ENCODE measurements at regions not wholly inside any gene's neighbourhood (a gene's known extent, or its start where the extent isn't known, plus 50 kb on each side); places are given as distances from the start of the nearest gene placed in this dataset.
"Not testable (repeated sequence)": the region's sequence is repeated elsewhere in the genome, so short reads cannot be mapped to it uniquely, and the experiment has no call there.

DNA sequence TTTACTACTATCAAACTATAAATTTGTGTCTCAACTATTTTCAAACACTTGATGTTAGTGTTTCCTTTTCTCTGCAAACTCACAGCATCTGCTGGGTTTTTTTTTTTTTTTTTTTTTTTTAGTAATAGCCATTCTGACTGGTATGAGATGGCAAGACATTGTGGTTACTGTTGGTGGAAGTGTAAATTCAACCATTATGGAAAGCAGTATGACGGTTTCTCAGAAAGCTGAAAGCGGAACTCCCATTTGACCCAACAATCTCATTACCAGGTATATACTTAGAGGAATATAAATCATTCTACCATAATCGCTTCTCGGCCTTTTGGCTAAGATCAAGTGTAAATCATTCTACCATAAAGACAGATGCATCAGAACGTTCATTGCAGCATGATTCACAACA, 608.3 kb upstream of the ZP4 start:
- DNase-seq: no peak

DNA sequence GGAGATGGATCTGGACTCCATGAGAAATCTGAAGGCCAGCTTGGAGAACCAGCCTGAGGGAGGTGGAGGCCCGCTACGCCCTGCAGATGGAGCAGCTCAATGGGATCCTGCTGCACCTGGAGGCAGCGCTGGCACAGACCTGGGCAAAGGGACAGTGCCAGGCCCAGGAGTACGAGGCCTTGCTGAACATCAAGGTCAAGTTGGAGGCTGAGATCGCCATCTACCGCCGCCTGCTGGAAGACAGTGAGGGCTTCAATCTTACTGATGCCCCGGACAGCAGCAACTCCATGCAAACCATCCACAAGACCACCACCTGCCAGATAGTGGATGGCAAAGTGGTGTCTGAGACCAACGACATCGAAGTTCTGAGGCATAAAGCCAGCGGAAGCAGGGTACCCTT, 601.5 kb upstream of the ZP4 start:
- no peak for DNase-seq

DNA sequence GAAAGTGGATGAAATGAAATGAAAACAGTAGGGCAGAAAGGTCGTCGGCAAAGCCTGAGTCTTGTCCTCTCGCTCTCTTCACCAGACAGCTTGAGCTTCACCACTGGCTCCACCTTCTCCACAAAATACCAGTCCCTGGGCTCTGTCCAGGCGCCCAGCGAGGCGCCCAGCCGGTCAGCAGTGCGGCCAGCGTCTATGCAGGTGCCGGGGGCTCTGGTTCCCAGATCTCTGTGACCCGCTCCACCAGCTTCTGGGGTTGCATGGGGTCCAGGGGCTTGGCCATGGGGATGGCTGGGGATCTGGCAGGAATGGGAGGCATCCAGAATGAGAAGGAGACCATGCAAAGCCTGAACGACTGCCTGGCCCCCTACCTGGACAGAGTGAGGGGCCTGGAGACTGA, 600.5 kb upstream of the ZP4 start:
- DNase-seq: no peak

DNA sequence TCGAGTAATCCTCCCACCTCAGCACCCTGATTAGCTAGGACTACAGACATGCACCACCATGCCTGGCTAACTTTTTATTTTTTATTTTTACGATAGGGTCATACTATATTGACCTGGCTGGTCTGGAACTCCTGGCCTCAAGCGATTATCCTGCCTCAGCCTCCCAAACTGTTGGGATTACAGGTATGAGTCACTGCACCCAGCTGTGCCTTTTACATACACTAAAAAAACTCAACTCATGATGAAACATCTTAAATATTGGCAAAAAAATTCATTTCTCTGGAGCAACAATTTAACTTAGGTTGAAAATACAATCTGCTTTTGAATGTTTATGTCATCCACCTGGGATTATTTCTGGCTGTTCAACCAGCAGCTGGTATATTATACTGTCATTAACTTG, 598.3 kb upstream of the ZP4 start:
- DNase-seq: no peak

DNA sequence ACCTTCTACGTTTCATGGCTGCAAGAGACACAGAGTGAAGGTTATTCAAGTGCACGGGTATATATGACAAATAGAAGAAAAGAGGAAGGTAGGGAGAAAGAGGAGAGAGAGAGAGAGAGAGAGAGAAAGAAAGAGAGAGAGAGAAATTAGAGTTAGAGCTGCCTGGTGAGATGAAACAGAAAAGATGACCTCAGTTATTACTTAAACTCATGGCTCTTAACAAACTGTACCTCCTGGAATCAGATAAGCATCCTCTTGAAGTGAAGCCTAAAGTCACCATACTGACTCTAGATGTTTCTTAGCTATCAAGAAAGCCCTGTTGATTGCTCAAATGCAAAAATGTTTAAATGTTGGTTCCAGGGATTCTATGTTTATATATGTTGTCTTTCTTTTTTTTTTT, 597.7 kb upstream of the ZP4 start:
- no peak for DNase-seq

DNA sequence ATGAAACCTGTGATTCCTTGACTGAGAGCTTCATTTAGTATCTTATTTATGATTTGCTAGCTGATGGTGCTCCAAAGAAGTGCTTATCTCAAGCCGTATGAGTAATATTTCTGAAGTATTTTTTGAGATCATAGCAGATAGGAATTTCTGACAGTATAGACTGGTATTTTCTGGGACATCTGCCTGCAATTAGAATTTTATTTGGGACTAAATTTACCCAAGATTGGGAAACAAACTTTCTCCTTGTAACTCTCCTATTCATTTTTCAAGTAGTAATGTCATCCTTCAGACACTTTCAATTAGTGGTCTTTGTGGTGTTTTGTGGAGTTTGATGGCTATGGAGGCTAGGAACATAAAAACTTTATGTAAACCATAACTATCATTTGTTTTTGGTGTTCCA, 597.2 kb upstream of the ZP4 start:
- DNase-seq: no peak

DNA sequence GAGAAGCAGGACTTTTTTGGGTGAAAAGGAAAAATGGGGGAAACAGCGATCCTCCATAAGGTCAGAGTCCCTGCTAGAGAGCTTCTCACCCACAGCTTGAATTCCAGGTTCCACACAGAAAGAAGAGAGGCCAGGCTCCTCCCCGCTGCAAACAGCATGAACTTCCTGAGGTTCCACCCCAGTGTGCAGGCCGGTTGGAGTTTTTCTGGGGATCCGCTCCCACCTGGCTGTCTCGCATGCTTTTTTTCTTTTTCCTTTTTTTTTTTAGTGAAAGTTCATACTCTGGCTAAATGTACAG, 595.1 kb upstream of the ZP4 start:
- no peak for DNase-seq

DNA sequence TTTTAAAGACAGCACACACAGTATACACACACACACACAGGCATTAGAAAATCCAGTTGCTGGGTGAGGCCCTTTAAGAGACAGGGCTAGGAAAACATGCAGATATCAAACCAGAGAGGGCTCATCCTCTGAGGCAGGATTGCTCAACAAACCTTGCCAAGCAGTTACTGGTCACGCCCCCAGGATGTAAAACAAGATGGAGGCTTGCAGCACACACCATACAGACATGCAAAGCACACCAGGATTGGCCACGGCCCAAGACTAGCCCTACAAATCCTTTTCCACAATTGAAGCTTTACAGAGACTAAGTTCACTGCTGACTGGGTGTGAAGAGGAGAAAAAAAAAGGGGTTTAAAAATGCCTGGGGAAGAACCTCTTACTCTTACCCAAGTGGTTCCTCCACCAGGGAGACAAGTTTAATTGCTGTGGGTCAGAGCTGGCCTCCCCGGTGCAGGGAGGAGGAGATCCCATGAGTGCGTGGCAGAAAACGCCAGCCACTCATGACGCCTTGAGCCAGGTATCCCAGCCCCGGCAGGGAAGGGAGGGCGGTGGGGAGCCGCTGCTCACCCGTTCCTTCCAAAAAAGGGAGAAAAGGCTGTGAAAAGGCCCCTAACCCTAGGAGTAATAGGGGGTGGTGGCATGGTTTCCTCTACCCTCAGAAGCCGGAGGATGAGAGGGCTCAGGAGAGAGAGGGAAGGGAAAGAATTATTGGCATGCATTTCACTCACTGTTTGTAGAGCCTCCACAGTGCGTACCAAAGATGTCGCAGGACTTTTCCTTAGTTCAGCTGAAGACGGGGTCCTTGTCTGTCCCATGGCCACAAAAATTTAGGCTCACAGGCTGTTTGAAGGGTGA, 594.6 kb upstream of the ZP4 start:
- no peak for DNase-seq

DNA sequence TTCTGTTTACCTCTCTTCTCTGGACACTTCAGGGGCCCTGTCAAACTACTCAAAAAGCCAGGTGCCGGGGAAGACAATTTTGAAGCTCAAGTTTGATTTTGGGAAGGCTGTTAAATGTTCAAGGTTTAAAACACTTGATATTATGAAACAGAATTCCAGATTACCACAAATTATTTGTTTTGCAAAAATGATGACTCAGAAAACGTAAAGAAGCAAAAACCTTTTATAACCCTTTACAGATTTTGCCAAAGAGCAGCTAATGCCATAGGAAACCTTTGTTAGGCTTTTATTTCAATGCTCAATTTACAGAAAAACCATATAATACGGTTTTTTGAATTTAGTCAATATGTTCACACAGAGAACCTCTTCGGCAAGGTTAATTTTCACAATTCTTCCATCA, 593.4 kb upstream of the ZP4 start:
- DNase-seq: no peak

DNA sequence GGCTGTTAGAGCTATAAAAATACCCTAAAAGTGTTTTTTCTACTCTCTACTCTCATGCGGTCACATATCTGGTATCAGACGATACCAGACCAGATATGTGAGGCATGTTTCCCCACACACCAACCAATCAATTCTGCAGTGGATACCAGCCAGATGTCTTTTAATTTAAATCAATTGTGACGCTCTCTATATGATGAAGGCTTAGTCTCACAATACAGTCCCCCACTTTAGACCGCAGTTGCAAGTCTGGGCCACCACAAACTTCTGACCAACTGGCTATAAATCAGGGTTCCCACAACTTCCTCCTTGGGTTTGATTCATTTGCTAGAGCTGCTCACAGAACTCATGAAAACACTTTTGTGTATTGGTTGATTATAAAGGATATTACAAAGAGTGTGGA, 586.1 kb upstream of the ZP4 start:
- DNase-seq: no peak

DNA sequence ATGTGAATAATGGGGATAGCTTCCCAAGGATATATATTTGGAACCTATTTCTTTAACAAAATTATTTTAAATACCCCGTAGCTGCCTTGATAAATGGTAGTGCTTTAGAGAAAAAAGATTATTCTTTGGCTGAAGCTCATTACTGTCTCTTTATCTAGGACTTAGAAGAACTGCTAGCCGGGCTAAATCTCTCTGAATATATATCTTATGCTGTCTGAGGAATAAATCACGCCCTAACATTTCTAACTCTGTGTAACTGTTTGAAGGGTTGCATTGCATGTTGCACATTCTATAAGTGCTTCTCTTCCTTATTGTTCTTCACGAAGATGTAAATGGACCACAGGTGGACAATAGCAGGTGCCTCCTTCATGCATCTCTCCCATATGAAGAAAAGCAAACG, 585.0 kb upstream of the ZP4 start:
- no peak for DNase-seq

DNA sequence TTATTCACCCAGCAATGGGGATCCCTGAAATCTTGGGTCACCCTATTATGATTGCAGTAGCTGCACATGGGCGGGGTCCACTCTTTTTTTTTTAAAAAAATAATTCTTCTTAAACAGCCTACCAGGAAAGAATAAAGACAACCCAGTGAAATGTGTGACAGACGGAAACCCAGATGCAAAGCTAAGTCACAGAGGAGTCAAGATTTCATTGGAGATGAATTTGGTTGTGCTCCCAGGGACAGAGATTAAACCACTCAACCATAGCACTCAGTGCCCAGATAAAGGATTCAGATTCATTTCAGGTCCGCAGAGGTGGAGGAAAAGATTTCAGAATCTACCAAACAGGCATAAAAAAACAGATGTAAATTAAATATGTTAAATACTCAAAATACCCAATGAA, 583.5 kb upstream of the ZP4 start:
- DNase-seq: no peak

DNA sequence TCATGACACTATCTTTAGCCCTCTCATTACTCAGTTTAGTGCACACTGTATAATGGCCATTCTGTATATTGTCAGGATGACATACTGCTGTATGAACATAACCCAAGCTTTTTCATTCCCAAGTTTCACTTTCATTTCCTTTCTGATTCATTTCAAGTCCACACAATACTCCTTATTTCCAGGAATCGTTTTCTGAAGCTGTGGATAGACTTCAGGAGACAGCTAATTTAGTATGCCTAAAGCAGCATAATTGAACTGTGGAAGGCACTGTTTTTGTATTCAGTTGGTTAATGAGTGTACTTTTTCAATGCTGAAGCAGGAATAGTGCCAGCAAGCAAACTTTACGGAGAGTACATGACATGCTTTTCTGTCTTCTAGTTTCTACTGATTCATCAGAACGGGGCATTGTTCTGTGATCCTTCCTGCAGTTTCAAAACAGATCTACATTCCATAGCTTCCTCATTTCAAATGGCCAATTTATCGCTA, 578.5 kb upstream of the ZP4 start:
- no peak for DNase-seq

DNA sequence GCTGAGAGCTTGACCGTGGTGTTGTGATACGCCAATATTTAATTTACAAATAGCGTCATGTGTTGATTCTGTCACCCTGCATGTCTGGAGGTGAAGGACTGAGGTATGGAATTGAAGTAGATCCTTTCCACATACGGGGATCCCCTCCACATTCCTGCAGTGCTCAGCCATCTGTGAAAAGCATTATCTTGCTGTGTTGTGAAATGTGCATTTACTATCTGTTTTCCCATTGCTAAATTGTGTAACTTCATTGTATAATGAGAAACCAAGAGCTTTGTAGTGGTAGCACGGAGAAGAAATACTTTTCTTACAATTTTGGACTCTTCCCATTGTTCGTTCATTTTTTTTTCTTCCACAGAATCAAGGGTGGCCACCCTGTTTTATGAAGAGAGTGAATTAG, 577.3 kb upstream of the ZP4 start:
- DNase-seq: no peak

DNA sequence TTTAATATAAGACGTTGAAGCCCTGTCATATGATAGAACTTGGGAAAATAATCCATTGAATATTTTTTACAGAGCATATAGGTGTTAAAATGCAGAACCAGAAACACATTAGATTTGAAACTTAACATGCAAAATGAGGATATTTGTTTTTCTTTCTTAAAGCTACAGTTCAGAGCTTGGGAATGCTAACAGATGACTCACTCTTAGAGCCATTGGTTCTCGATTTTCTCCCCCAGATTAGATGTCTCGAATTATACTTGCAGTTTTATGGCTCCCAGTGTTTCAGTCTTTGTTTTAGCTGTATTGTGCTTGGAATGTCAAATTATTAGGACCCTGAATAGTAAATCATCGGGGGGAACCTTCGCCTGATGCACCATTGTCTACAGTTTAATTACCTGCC, 575.7 kb upstream of the ZP4 start:
- no peak for DNase-seq

DNA sequence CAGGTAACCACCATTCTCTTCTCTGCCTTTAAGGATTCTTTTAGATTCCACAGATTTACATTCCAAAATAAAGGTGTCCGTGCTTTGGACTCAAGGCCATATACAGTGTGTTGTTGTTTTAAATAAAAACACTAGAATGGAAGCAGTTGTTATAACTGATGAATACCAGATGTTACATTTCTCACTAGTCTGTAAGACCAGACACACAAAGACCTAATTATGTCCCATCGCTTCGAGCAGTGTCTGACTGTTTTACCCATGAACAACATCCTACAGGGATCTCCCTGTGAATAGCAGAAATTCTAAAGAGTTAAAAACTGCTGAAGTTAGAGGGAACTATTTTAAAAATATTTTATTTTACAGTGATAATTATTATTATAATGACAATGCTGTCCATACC, 574.7 kb upstream of the ZP4 start:
- no peak for DNase-seq

DNA sequence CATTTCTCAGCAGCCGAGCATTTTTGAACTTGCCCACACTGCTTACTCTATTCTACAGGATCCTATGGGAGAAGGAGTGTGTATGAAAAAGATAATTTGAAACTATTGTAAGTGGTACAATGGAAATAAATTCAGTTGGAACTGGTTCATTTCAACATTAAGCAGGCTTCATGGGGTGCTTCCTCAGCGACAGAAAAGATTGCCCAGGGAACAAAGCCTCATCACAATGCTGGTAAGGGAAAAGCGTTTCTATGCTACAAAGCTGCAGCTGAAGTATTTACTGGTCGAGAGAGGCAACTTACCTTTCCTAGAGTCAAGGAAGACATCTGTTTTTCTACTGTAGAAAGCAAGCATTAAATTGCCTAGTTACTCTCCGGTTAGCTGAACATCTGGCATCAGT, 568.2 kb upstream of the ZP4 start:
- DNase-seq: no peak

DNA sequence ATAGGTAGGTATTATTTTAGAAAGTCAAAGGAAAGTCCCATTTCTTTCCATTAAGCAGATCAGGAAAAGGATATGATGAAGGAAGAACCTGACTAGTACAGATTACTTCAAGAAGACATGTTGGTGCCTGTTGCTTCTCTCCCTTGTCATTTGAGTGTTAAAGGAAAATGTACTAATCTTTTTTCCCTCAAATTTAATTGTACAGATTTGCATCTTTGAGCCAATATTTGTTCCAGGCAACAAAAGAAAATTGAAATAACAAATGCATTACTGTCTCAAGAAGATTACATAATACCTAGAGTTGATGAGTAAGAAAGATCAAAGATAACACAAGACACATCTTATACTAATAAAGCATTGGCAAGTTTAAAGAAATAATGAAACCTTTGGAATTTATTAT, 566.9 kb upstream of the ZP4 start:
- DNase-seq: no peak

DNA sequence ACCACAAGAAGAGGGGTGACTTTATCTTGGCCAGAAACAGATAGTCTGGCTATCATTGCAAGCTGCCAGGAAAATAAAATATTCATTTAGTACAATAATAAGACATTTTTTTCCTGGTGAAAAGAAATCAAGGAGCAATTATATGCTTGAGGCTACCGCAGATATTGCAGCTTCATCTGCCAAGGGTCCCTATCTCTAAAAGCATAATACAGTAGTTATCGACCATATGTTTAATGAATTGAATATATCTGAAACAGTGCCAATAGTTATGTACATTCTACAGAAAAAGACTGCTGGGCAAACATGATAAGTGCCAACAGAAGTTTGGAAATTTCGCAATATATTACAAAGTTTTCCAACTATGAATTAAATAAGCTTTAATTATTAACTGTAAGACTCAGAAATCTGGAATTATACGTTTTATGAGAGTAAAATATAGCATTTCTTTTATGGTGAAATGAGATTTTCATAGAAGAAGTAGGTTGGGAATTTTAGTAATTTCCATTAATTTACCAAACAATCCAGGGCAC, 561.1 kb upstream of the ZP4 start:
- no peak for DNase-seq

DNA sequence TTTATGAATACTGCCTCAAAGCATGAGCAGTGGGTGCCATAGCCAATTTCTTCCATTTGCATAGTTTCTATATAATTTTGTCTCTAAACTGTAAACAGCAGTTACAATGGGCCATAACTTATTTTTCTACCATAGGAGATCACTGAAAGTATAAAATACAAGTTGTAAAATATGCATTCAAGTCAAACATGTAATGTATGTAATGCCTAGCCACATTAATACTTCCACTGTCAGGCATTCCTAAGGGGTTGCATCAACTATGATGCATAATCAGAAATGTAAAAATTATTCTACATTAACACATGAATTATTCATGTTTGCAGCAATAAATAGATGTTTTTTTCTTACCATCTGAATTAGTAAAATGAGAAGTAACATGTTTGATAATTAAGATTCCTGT, 560.3 kb upstream of the ZP4 start:
- DNase-seq: no peak

DNA sequence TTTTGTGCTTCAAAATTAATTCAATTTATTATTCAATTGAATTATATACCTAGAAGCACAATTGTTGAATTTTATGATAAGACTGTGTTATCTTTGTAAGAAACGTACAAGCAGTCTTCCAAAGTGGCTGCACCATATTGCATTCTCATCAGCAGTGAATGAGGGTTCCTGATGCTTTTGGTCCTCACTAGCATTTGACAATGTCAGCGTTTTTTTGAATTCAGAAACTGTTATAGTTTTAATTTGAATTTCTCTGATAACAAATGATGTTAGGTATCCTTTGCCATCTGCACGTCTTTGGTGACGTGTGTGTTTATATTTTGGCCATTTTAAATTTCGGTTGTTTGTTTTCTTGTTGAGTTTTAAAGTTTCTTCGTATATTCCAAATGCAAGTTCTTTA, 553.0 kb upstream of the ZP4 start:
- no peak for DNase-seq

DNA sequence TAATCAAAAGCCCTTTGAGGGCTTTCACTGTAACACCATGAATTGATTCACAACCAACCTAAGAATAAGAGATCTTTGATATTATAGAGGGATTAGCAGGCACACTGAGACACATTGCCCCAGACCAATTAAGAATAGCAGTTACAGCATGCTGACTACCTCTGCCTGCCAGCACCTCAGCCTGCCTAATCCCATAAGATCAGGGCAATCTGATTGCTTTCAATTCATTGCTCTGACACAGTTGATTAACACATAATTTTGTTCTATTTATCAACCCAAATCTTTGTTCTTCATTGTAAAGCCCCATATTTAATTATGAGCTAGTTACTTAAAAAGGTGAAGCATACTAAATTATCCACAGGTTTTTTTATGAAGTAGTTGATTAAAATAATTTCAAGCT, 548.8 kb upstream of the ZP4 start:
- DNase-seq: no peak

DNA sequence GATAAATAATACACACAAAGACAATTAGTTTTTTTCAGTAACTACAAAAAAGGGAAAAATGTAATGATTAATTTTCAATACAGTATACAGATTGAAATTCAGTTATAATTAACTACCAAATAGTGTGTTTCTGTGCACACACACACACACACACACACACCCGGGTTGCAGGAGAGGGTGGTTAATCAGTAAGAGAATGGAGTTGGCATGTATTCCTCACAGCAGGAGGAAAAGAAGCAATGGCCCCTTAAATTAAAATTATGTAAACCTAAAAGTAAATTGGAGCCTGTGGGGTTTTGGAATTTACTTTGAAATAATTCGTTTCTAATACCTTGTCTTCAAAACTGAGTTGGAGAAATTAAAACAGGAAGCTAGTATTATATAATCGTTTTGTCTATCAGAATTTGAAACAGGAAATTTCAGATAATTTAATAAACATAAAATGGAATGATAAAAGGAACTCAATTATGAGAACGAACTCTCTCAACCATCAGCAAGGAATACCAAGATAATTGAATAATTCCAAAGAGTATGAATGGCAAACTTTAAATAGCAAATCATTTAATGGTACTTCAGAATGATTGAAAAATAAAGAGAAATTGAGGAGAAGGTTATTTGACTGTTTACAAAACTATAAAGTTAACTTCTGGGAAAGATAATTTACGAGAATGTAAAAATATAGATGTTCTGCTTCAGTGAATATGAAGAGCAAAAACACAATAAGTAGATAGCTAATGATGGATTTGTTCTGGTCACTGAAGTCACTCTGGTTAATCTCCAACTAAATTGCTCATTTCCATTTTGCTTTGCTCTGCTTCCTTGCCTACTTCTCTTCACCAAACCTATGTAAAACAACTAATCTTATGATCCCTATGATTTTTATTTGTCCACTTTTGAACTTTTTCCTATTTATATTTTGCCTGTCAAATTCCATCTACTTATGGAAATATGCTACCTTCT, 547.9 kb upstream of the ZP4 start:
- no peak for DNase-seq

DNA sequence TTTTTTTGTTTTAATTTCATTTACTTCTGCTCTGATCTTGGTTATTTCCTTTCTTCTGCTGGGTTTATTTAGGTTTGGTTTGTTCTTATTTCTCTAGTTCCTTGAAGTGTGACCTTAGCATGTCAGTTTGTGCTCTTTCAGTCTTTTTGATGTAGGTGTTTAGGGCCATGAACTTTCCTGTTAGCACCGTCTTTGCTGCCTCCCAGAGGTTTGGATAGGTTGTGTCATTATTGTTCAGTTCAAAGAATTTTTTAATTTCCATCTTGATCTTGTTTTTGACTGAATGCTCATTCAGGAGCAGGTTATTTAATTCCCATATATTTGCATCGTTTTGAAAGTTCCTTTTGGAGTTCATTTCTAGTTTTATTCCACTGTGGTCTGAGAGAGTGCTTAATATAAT, 539.0 kb upstream of the ZP4 start:
- DNase-seq: not testable (repeated sequence)
